ENCODE measurements at regions not wholly inside any gene's neighbourhood (a gene's known extent, or its start where the extent isn't known, plus 50 kb on each side); places are given as distances from the start of the nearest gene placed in this dataset.

GRCh38 chr9:80030801-80031200 is 459.0 kb downstream of the TLE4 start:
- POLR2A ChIA-PET, result no interaction called here
- CTCF ChIA-PET, result interaction anchor here (1.4 to 2.0 kb wide), 2 partner anchors 17 to 18 kb away, joined by 4 read pairs; no protein-coding TSS in a partner anchor
- DNase-seq (ENCODE audit: extremely low spot score), result no peak
- TF ChIP-seq CTCF (IDR thresholded peaks at IDR 0.05; ENCODE audit: control extremely low read depth, extremely low read depth, low read depth, missing control alignments), result no peak

DNA sequence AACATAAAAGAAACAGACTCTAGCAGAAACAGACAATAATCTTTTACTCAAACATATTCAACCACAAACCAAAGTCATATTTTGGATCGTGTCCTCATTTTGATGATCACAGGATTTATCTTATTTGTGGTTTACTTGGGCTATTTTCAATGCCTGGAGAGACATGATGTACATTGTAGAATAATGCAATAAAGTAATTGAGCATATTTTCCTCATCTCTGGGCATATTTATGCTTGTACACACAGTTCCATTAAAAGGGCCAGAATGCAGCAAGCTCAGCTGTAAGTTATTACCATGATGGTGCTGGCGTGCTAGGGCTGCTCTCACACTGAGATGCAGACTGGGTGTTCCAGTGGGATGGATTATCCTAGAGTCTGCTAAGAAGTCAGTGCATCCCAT is 456.7 kb downstream of the TLE4 start:
- DNase-seq (ENCODE audit: extremely low spot score), result no peak
- ChIA-PET POLR2A (no interaction called here), CTCF (no interaction called here)

GRCh38 chr9:80025796-80026520 is 454.2 kb downstream of the TLE4 start:
- CTCF ChIA-PET, result no interaction called here
- POLR2A ChIA-PET, result no interaction called here
- no peak for DNase-seq (ENCODE audit: extremely low spot score)
- no peak for TF ChIP-seq CTCF (IDR thresholded peaks at IDR 0.05; ENCODE audit: control extremely low read depth, extremely low read depth, low read depth, missing control alignments)

More for the DNA sequence above, 456.7 kb downstream of the TLE4 start:
- no peak for TF ChIP-seq CTCF (IDR thresholded peaks at IDR 0.05; ENCODE audit: control extremely low read depth, extremely low read depth, low read depth, missing control alignments)

- CTCF ChIA-PET, result no interaction called here
- no peak for TF ChIP-seq CTCF (IDR thresholded peaks at IDR 0.05; ENCODE audit: control extremely low read depth, extremely low read depth, low read depth, missing control alignments)
These were observed 453.4 kb downstream of the TLE4 start for GRCh38 chr9:80025131-80025530.

GRCh38 chr9:80020530-80020929 is 448.8 kb downstream of the TLE4 start:
- POLR2A ChIA-PET, result no interaction called here
- no peak for DNase-seq (ENCODE audit: extremely low spot score)
- TF ChIP-seq CTCF (IDR thresholded peaks at IDR 0.05; ENCODE audit: control extremely low read depth, extremely low read depth, low read depth, missing control alignments), result no peak
- CTCF ChIA-PET, result no interaction called here

More at GRCh38 chr9:80025131-80025530, 453.4 kb downstream of the TLE4 start:
- POLR2A ChIA-PET, result no interaction called here
- DNase-seq (ENCODE audit: extremely low spot score), result no peak

DNA sequence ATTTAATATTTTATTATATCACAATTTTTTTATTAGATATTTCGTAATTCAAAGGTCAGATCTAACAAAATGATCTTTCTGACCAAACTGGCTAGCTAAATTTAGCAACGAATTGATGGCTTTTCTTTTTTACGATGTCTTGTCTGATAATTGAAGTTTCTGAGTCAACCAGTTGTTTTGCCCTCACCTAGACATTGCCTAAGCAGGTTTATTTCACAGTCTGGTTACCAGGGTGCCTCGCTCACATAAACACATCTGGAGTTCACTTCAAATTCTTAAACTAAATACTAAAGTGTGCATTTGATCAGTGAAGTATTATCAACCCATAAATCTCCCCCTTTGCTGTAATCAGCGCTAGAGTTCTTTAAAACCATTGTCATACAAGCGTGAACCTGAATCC is 448.3 kb downstream of the TLE4 start:
- CTCF ChIA-PET, result no interaction called here
- POLR2A ChIA-PET, result no interaction called here
- TF ChIP-seq CTCF (IDR thresholded peaks at IDR 0.05; ENCODE audit: control extremely low read depth, extremely low read depth, low read depth, missing control alignments), result no peak
- DNase-seq (ENCODE audit: extremely low spot score), result no peak

Data from GM10248 (cell line).